Loucy (cell line): ENCODE measurements at regions not wholly inside any gene's neighbourhood (a gene's known extent, or its start where the extent isn't known, plus 50 kb on each side); places are given as distances from the start of the nearest gene placed in this dataset.

ENCODE experiments used
- H2AFZ ChIP-seq: fragments of 200-600 bp; sonication (generic); 2 replicates; pipeline ENCODE4 v1.6.0; 2016; ENCODE audit warnings: antibody characterized with exemption, mild to moderate bottlenecking, low read length, moderate library complexity
- H3F3A ChIP-seq: fragments of 200-600 bp; 2 replicates; pipeline ENCODE4 v1.6.0; 2016; ENCODE audit warnings: antibody characterized with exemption, low read depth, mild to moderate bottlenecking
- H3K27me3 ChIP-seq: fragments of 200-600 bp; sonication (generic); 2 replicates; pipeline ENCODE4 v1.6.1; 2014; ENCODE audit warnings: low read length, mild to moderate bottlenecking; ENCODE audit not compliant: insufficient read depth, poor library complexity, severe bottlenecking
- H3K36me3 ChIP-seq: fragments of 200-600 bp; sonication (generic); 2 replicates; pipeline ENCODE4 v1.6.1; 2016; ENCODE audit warnings: low read length; ENCODE audit not compliant: insufficient read depth
- H3K4me1 ChIP-seq: fragments of 200-600 bp; sonication (generic); 2 replicates; pipeline ENCODE4 v1.5.1; 2014; ENCODE audit warnings: low read length, mild to moderate bottlenecking; ENCODE audit not compliant: insufficient read depth, poor library complexity, severe bottlenecking
- H3K4me2 ChIP-seq: fragments of 200-600 bp; sonication (generic); 2 replicates; pipeline ENCODE4 v1.6.0; 2014; ENCODE audit warnings: antibody characterized with exemption, low read length, low read depth, mild to moderate bottlenecking; ENCODE audit not compliant: poor library complexity, severe bottlenecking
- H3K4me3 ChIP-seq: fragments of 200-600 bp; sonication (generic); 2 replicates; pipeline ENCODE4 v1.5.1; 2014; ENCODE audit warnings: low read length, mild to moderate bottlenecking, mixed read lengths; ENCODE audit not compliant: poor library complexity, severe bottlenecking
- H3K79me2 ChIP-seq: fragments of 200-600 bp; sonication (generic); 2 replicates; pipeline ENCODE4 v1.6.1; 2014; ENCODE audit warnings: low read length; ENCODE audit not compliant: insufficient read depth
- H3K9ac ChIP-seq: fragments of 200-600 bp; sonication (generic); 2 replicates; pipeline ENCODE4 v1.6.0; 2014; ENCODE audit warnings: mild to moderate bottlenecking, low read depth, low read length, moderate library complexity; ENCODE audit not compliant: poor library complexity, severe bottlenecking
- H3K9me2 ChIP-seq: fragments of 200-600 bp; sonication (generic); replicated peaks from 2 replicates; pipeline ENCODE4 v1.6.1; 2016; ENCODE audit warnings: low read depth, low read length, mixed read lengths
- H3K9me3 ChIP-seq: fragments of 200-600 bp; sonication (generic); 2 replicates; pipeline ENCODE4 v1.6.1; 2014; ENCODE audit warnings: mild to moderate bottlenecking, antibody characterized with exemption, low read length, low read depth; ENCODE audit not compliant: insufficient read depth
- H4K20me1 ChIP-seq: fragments of 200-600 bp; sonication (generic); 2 replicates; pipeline ENCODE4 v1.6.0; 2014; ENCODE audit warnings: antibody characterized with exemption, low read length, mild to moderate bottlenecking; ENCODE audit not compliant: insufficient read depth, poor library complexity, severe bottlenecking
- CTCF ChIP-seq: fragments of 200-600 bp; sonication (generic); conservative IDR thresholded peaks from 2 replicates; pipeline ENCODE4 v1.5.1; 2014; ENCODE audit warnings: mild to moderate bottlenecking, antibody characterized with exemption, low read length
- EZH2phosphoT487 ChIP-seq: fragments of 200-600 bp; IDR thresholded peaks from 2 replicates; pipeline ENCODE4 v1.6.1; 2018; ENCODE audit warnings: antibody characterized with exemption, mild to moderate bottlenecking, moderate library complexity, borderline replicate concordance

- Histone ChIP-seq H3F3A (peaks cover 29% of the 10 kb centered on the region), H3K9me3 (no peaks in the 10 kb centered on the region), H2AFZ (no peak overlapping the region), H4K20me1 (no peaks in the 10 kb centered on the region), H3K4me1 (peaks cover 83% of the 10 kb centered on the region), H3K36me3 (no peaks in the 10 kb centered on the region), H3K4me3 (peak overlapping the region; percentile 64), H3K9ac (peak overlapping the region; percentile 81), H3K79me2 (no peaks in the 10 kb centered on the region), H3K9me2 (no peaks in the 10 kb centered on the region), H3K4me2 (peak overlapping the region; percentile 81), H3K27me3 (no peaks in the 10 kb centered on the region)
- TF ChIP-seq CTCF = no peak
- TF ChIP-seq EZH2phosphoT487 = no peak
Observed at GRCh38 chr7:25652366-25652765, 424.1 kb upstream of the NPVF start.

GRCh38 chr7:25653384-25653783 is 425.1 kb upstream of the NPVF start:
- Histone ChIP-seq H3K4me2 (peak overlapping the region; percentile 81), H3K9me3 (no peaks in the 10 kb centered on the region), H3K9ac (peak overlapping the region; percentile 81), H3K4me3 (peak overlapping the region; percentile 64), H3K36me3 (no peaks in the 10 kb centered on the region), H2AFZ (0 out of 2 replicates have a peak overlapping the region, but pooled peaks have one; percentile 5), H3K79me2 (no peaks in the 10 kb centered on the region), H3K4me1 (peaks cover 80% of the 10 kb centered on the region), H4K20me1 (no peaks in the 10 kb centered on the region), H3K27me3 (no peaks in the 10 kb centered on the region), H3F3A (peaks cover 29% of the 10 kb centered on the region), H3K9me2 (no peaks in the 10 kb centered on the region)
- TF ChIP-seq EZH2phosphoT487 = no peak
- no peak for TF ChIP-seq CTCF

DNA sequence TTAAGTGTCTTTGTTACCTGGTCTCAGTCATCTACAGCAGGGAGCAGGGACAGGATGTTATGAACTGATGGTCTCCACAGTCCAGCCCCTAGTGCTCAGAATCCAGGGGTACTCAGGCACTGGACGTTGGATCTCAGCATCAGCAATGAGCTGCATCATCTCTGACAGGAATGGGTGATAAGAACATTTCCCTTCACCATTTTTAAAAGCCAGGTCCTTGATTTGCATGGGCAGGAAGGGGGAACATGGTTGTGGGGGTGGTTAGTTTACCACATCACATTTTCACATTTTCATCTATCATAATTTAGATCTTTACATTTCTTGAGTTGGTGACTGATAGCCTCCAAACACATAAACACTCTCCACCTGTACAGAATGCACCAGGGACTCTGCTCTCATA is 427.8 kb upstream of the NPVF start:
- no peak for TF ChIP-seq CTCF
- no peak for TF ChIP-seq EZH2phosphoT487
- Histone ChIP-seq H3K4me3 (peak overlapping the region; percentile 64), H3K79me2 (no peaks in the 10 kb centered on the region), H3K36me3 (no peaks in the 10 kb centered on the region), H2AFZ (peak overlapping the region; percentile 47), H3K4me1 (peaks cover 60% of the 10 kb centered on the region), H3K9ac (peak overlapping the region; percentile 64), H4K20me1 (no peaks in the 10 kb centered on the region), H3K27me3 (no peaks in the 10 kb centered on the region), H3F3A (peaks cover 29% of the 10 kb centered on the region), H3K9me2 (no peaks in the 10 kb centered on the region), H3K4me2 (peak overlapping the region; percentile 88), H3K9me3 (no peaks in the 10 kb centered on the region)
